ENCODE measurements at regions not wholly inside any gene's neighbourhood (a gene's known extent, or its start where the extent isn't known, plus 50 kb on each side); places are given as distances from the start of the nearest gene placed in this dataset.

GRCh38 chr13:61546413-61546812 lies 130.8 kb upstream of the PCDH20 start (continued):
- TF ChIP-seq ZNF704 (CRISPR knock-in tag; IDR thresholded peaks at IDR 0.05; ENCODE audit: borderline replicate concordance) (no peak), GABPB1 (CRISPR knock-in tag; IDR thresholded peaks at IDR 0.05) (no peak), SYNCRIP (IDR thresholded peaks at IDR 0.05; ENCODE audit: insufficient read depth, low read depth, low read length) (no peak), CENPT (CRISPR knock-in tag; IDR thresholded peaks at IDR 0.05; ENCODE audit: low read depth) (no peak)

DNA sequence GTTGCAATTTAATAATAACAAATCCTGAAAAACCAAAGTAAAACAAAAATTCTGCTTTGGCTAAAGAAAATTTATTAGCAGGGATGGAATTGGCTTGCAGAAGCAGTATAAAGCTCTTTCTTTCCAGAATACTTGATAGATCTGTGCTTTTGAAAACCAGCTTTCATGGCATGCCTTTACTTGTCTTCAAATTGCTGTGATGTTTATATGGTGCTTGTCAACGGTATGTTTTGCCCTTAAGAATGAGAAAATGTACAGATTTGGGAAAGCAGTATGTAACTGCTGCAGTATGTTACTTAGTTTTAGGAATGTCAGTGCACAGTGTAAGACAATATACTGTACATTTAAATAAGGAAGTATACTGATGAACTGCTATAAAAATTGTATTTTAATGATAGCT lies 120.8 kb upstream of the PCDH20 start:
- Histone ChIP-seq H3K4me1 (ENCODE audit: insufficient read depth, low read length) (no peaks in the 10 kb centered on the region), H4K20me1 (ENCODE audit: insufficient read depth, low read length) (no peaks in the 10 kb centered on the region), H3K4me3 (replicated peaks in 1 of 3; ENCODE audit: insufficient read depth in 1 of 3, low read depth in 2 of 3, low read length in 3 of 3) (no peak overlapping the region), H3K4me2 (ENCODE audit: low read depth, low read length) (no peak overlapping the region), H3K79me2 (ENCODE audit: insufficient read depth, low read length) (no peaks in the 10 kb centered on the region), H3K36me3 (replicated peaks in 1 of 2; ENCODE audit: control insufficient read depth in 1 of 2, insufficient read depth in 2 of 2, low read length in 2 of 2) (no peaks in the 10 kb centered on the region), H3K9me3 (ENCODE audit: low read length) (no peaks in the 10 kb centered on the region), H3K27me3 (ENCODE audit: control insufficient read depth in 1 of 2, insufficient read depth in 2 of 2, low read length in 2 of 2) (no peaks in the 10 kb centered on the region), H3K9ac (ENCODE audit: insufficient read depth, low read depth, low read length) (no peak overlapping the region), H3K27ac (ENCODE audit: extremely low read length, insufficient read depth, low read length) (no peak overlapping the region), H2AFZ (ENCODE audit: low read length) (no peak overlapping the region)
- POLR2A ChIA-PET: no interaction called here
- in situ Hi-C loops (cut with HindIII; ENCODE audit: extremely low pct_ligation_motif_present, low pct_unique_long_range_greater_than_20kb): no loop called here
- DNase-seq (ENCODE audit: low spot score): no peak
- ATAC-seq: no peak
- 0% methylated on average over 1 of the region's 1 CpG for WGBS (ENCODE audit: low lambda C conversion rate)
- intact Hi-C loops (cut with micrococcal nuclease; ENCODE audit: unreplicated experiment): no loop called here
- no peak for FAIRE-seq
- no TSS peak for BruUV-seq (replicated peaks)
- CTCF ChIA-PET (ENCODE audit: low intra/inter-chr PET ratio, low total read pairs): no interaction called here
- no peak for TF ChIP-seq TSC22D2 (CRISPR knock-in tag; IDR thresholded peaks at IDR 0.05; ENCODE audit: borderline replicate concordance)
- no peak for TF ChIP-seq ZNF75D (CRISPR knock-in tag; IDR thresholded peaks at IDR 0.05; ENCODE audit: borderline replicate concordance)
- no peak for TF ChIP-seq SCMH1 (CRISPR knock-in tag; IDR thresholded peaks at IDR 0.05; ENCODE audit: borderline replicate concordance)
- TF ChIP-seq SMAD3 (CRISPR knock-in tag; IDR thresholded peaks at IDR 0.05): no peak
- no peak for TF ChIP-seq SMAD9 (CRISPR knock-in tag; IDR thresholded peaks at IDR 0.05)
- TF ChIP-seq, protein P1, sequence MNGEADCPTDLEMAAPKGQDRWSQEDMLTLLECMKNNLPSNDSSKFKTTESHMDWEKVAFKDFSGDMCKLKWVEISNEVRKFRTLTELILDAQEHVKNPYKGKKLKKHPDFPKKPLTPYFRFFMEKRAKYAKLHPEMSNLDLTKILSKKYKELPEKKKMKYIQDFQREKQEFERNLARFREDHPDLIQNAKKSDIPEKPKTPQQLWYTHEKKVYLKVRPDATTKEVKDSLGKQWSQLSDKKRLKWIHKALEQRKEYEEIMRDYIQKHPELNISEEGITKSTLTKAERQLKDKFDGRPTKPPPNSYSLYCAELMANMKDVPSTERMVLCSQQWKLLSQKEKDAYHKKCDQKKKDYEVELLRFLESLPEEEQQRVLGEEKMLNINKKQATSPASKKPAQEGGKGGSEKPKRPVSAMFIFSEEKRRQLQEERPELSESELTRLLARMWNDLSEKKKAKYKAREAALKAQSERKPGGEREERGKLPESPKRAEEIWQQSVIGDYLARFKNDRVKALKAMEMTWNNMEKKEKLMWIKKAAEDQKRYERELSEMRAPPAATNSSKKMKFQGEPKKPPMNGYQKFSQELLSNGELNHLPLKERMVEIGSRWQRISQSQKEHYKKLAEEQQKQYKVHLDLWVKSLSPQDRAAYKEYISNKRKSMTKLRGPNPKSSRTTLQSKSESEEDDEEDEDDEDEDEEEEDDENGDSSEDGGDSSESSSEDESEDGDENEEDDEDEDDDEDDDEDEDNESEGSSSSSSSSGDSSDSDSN (CRISPR knock-in tag; IDR thresholded peaks at IDR 0.05): no peak
- no peak for TF ChIP-seq ZMYM2 (CRISPR knock-in tag; IDR thresholded peaks at IDR 0.05)
- TF ChIP-seq KLF15 (CRISPR knock-in tag; IDR thresholded peaks at IDR 0.05; ENCODE audit: borderline replicate concordance): no peak
- no peak for TF ChIP-seq PITX1 (CRISPR knock-in tag; IDR thresholded peaks at IDR 0.05)
- no peak for TF ChIP-seq NR2F1 (CRISPR knock-in tag; IDR thresholded peaks at IDR 0.05)
- TF ChIP-seq STAT5B (CRISPR knock-in tag; IDR thresholded peaks at IDR 0.05): no peak
- TF ChIP-seq AGO1 (IDR thresholded peaks at IDR 0.05; ENCODE audit: low read depth, low read length, poor library complexity, severe bottlenecking): no peak
- TF ChIP-seq HINFP (CRISPR knock-in tag; IDR thresholded peaks at IDR 0.05; ENCODE audit: low read depth): no peak
- no peak for TF ChIP-seq ZNF713 (CRISPR knock-in tag; IDR thresholded peaks at IDR 0.05)
- TF ChIP-seq THYN1 (CRISPR knock-in tag; IDR thresholded peaks at IDR 0.05; ENCODE audit: borderline replicate concordance, low read depth): no peak
- TF ChIP-seq NFKBIZ (CRISPR knock-in tag; IDR thresholded peaks at IDR 0.05): no peak
- TF ChIP-seq ZNF33A (CRISPR knock-in tag; IDR thresholded peaks at IDR 0.05; ENCODE audit: borderline replicate concordance): no peak
